Trophoblast cell (in vitro differentiated cells and primary cell): ENCODE measurements at regions not wholly inside any gene's neighbourhood (a gene's known extent, or its start where the extent isn't known, plus 50 kb on each side); places are given as distances from the start of the nearest gene placed in this dataset.

Source experiments
- DNase-seq, 2 donors: peaks; one replicate each; pipeline ENCODE4 v3.0.0-alpha.2; 2016
- H2AFZ ChIP-seq: 2 replicates; pipeline ENCODE4 v1.6.1; 2013; ENCODE audit warnings: low read length, moderate library complexity, mild to moderate bottlenecking; ENCODE audit not compliant: insufficient read depth, poor library complexity
- H2AK5ac ChIP-seq: 2 replicates; pipeline ENCODE4 v1.6.1; 2013; ENCODE audit warnings: mild to moderate bottlenecking, low read length
- H2BK120ac ChIP-seq: 2 replicates; pipeline ENCODE4 v1.6.1; 2013; ENCODE audit warnings: low read length, mild to moderate bottlenecking, moderate library complexity; ENCODE audit not compliant: insufficient read depth, poor library complexity
- H2BK12ac ChIP-seq: 2 replicates; pipeline ENCODE4 v1.6.1; 2013; ENCODE audit warnings: mild to moderate bottlenecking, low read length, moderate library complexity
- H2BK5ac ChIP-seq: 2 replicates; pipeline ENCODE4 v1.6.1; 2013; ENCODE audit warnings: low read length, low read depth, moderate library complexity, mild to moderate bottlenecking; ENCODE audit not compliant: poor library complexity
- H3K14ac ChIP-seq: 2 replicates; pipeline ENCODE4 v1.6.1; 2013; ENCODE audit warnings: mild to moderate bottlenecking, low read length
- H3K18ac ChIP-seq: 2 replicates; pipeline ENCODE4 v1.6.1; 2013; ENCODE audit warnings: mild to moderate bottlenecking, low read length
- H3K23ac ChIP-seq: 2 replicates; pipeline ENCODE4 v1.6.1; 2013; ENCODE audit warnings: low read length
- H3K27ac ChIP-seq: 2 replicates; pipeline ENCODE4 v1.5.1; 2013; ENCODE audit warnings: low read depth, mild to moderate bottlenecking, inconsistent platforms, low read length, moderate library complexity
- H3K27me3 ChIP-seq: 2 replicates; pipeline ENCODE4 v1.6.1; 2013; ENCODE audit warnings: inconsistent platforms, mild to moderate bottlenecking, low read length, moderate library complexity; ENCODE audit not compliant: insufficient read depth
- H3K36me3 ChIP-seq, 2 experiments: 1 replicate in 1 of 2; 2 replicates in 1 of 2; pipeline ENCODE4 v1.6.1; 2013; ENCODE audit warnings: low read length in 2 of 2, mild to moderate bottlenecking in 2 of 2, moderate library complexity in 1 of 2; ENCODE audit not compliant: insufficient read depth in 2 of 2, control insufficient read depth in 1 of 2
- H3K4ac ChIP-seq: 2 replicates; pipeline ENCODE4 v1.6.1; 2013; ENCODE audit warnings: low read depth, mild to moderate bottlenecking, low read length, moderate library complexity
- H3K4me1 ChIP-seq, 2 experiments: 1 replicate in 1 of 2; 2 replicates in 1 of 2; pipeline ENCODE4 v1.6.1; 2013; ENCODE audit warnings: low read length in 2 of 2, mild to moderate bottlenecking in 2 of 2, moderate library complexity in 1 of 2; ENCODE audit not compliant: insufficient read depth in 2 of 2, control insufficient read depth in 1 of 2
- H3K4me2 ChIP-seq: 2 replicates; pipeline ENCODE4 v1.6.1; 2013; ENCODE audit warnings: inconsistent platforms, mild to moderate bottlenecking, low read length, moderate library complexity
- H3K4me3 ChIP-seq: 2 replicates; pipeline ENCODE4 v1.5.1; 2013; ENCODE audit warnings: mild to moderate bottlenecking, low read depth, low read length, inconsistent platforms
- H3K79me1 ChIP-seq: one replicate; pipeline ENCODE4 v1.6.1; 2013; ENCODE audit warnings: low read length
- H3K79me2 ChIP-seq: 2 replicates; pipeline ENCODE4 v1.6.1; 2013; ENCODE audit warnings: low read length, mild to moderate bottlenecking; ENCODE audit not compliant: control insufficient read depth, insufficient read depth, poor library complexity
- H3K9ac ChIP-seq: 2 replicates; pipeline ENCODE4 v1.6.1; 2013; ENCODE audit warnings: mild to moderate bottlenecking, low read length
- H3K9me3 ChIP-seq: 2 replicates; pipeline ENCODE4 v1.6.1; 2013; ENCODE audit warnings: low read depth, mild to moderate bottlenecking, control low read depth, inconsistent platforms, low read length; ENCODE audit not compliant: insufficient read depth
- H4K12ac ChIP-seq: 2 replicates; pipeline ENCODE4 v1.6.1; 2013; ENCODE audit warnings: low read depth, mild to moderate bottlenecking, low read length, moderate library complexity
- H4K8ac ChIP-seq: 2 replicates; pipeline ENCODE4 v1.6.1; 2013; ENCODE audit warnings: low read depth, mild to moderate bottlenecking, low read length, moderate library complexity
- H4K91ac ChIP-seq: one replicate; pipeline ENCODE4 v1.6.1; 2013; ENCODE audit warnings: low read depth, mild to moderate bottlenecking, low read length, moderate library complexity
- WGBS: extraction: QIAGEN DNeasy Blood & Tissue Kit; methylation state at CpG from one replicate; pipeline ENCODE4 v1.1.7; 2013; ENCODE audit warnings: missing lambda C conversion rate; ENCODE audit not compliant: insufficient read length, insufficient coverage; ENCODE audit errors: extremely low coverage; 5-methylcytosine and 5-hydroxymethylcytosine counted together

DNA sequence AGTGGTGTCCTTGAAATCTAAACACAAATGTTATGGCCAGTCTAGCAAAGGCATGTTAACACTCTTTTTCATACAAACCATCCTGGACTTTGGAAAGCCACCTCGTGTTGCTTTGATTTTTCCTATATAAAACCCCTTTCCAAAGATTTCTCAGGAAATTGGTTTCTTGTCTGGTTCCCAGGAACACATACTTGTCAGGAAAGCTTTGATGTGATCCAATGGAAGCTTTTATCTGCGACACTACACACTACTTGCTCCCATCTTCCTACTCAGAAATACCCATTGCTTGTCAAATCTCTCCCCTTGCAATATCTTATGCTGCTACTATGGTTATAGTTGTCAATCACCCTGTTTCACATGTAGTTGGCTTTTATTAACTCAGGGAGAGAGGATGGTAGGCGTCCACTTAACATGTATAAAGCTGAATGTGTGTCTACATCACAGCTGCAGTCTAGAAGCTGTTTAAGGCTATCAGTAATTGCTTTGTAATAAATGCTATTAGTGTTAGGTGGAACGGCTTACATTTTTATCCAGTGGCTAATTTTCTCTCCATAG, 189.6 kb downstream of the GPAM start:
- Histone ChIP-seq H3K23ac (no peak overlapping the region), H4K8ac (no peak overlapping the region), H3K4me1 (no peaks in the 10 kb centered on the region), H2AFZ (no peak overlapping the region), H3K9me3 (no peaks in the 10 kb centered on the region), H3K9ac (no peak overlapping the region), H3K14ac (no peak overlapping the region), H3K18ac (no peak overlapping the region), H2AK5ac (no peak overlapping the region), H3K27me3 (no peaks in the 10 kb centered on the region), H3K4me3 (no peak overlapping the region), H2BK5ac (no peak overlapping the region), H3K4ac (no peak overlapping the region), H4K91ac (no peak overlapping the region), H3K27ac (no peak overlapping the region), H3K36me3 (no peaks in the 10 kb centered on the region), H2BK12ac (no peak overlapping the region), H3K79me1 (no peaks in the 10 kb centered on the region), H3K79me2 (no peaks in the 10 kb centered on the region), H4K12ac (no peak overlapping the region), H3K4me2 (no peak overlapping the region), H2BK120ac (no peak overlapping the region)
- no CpG with 5 or more reads among the region's 4 CpGs for WGBS
- DNase-seq: no peak

DNA sequence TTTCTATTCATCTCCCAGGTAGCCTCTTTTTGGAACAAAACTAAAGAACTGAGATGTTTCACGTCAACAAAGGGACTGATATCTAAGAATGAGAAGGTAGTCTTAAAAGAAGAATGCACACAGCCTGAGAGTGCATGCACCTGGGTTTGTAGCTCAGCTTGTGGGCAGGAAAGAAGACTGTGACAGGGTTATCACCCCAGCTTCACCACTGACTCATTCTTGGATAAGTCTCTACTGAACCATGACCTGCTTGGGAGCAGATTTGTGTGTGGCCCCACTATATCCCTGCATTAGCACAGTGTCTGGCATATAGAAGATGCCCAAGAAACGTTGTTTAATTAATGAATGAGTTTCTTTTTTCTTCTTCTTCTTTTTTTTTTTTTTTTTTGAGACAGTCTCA, 187.5 kb downstream of the GPAM start:
- Histone ChIP-seq H3K27me3 (no peaks in the 10 kb centered on the region), H2AFZ (no peak overlapping the region), H3K4ac (no peak overlapping the region), H3K14ac (no peak overlapping the region), H3K23ac (no peak overlapping the region), H2BK5ac (no peak overlapping the region), H3K36me3 (no peaks in the 10 kb centered on the region), H3K18ac (no peak overlapping the region), H2BK120ac (no peak overlapping the region), H2BK12ac (no peak overlapping the region), H3K79me1 (no peaks in the 10 kb centered on the region), H3K4me3 (no peak overlapping the region), H3K9me3 (no peaks in the 10 kb centered on the region), H4K91ac (no peak overlapping the region), H4K8ac (no peak overlapping the region), H3K9ac (no peak overlapping the region), H3K27ac (no peak overlapping the region), H3K79me2 (no peaks in the 10 kb centered on the region), H2AK5ac (no peak overlapping the region), H3K4me1 (no peaks in the 10 kb centered on the region), H4K12ac (no peak overlapping the region), H3K4me2 (no peak overlapping the region)
- DNase-seq: no peak
- WGBS: no CpG with 5 or more reads among the region's 2 CpGs

DNA sequence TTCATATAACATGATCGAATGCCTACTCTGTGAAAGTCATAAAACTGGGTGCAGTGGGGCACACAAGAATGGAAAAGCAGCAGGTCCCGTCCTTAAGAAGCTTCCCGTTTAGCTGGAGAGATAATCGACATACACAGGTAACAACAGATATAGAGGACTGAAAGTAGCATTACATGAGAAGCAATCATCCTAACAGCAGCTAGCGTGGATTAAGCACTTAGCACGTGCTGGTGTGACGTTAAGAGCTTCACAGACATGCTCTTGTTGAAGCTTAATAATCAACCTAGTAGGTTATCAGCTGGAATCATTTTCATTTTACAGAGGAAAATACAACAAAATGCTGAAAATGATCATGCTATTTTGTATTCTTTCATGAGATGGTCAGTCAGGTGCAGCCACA, 184.8 kb downstream of the GPAM start:
- Histone ChIP-seq H3K18ac (no peak overlapping the region), H4K12ac (no peak overlapping the region), H2BK12ac (no peak overlapping the region), H3K4me2 (no peak overlapping the region), H3K36me3 (no peaks in the 10 kb centered on the region), H3K4me1 (no peaks in the 10 kb centered on the region), H3K14ac (no peak overlapping the region), H3K27me3 (no peaks in the 10 kb centered on the region), H3K9me3 (no peaks in the 10 kb centered on the region), H3K79me1 (no peaks in the 10 kb centered on the region), H3K79me2 (no peaks in the 10 kb centered on the region), H3K9ac (no peak overlapping the region), H3K27ac (no peak overlapping the region), H4K91ac (no peak overlapping the region), H2AK5ac (no peak overlapping the region), H3K4ac (no peak overlapping the region), H3K4me3 (no peak overlapping the region), H4K8ac (no peak overlapping the region), H2BK5ac (no peak overlapping the region), H3K23ac (no peak overlapping the region), H2AFZ (no peak overlapping the region), H2BK120ac (no peak overlapping the region)
- DNase-seq: no peak
- WGBS: no CpG with 5 or more reads among the region's 7 CpGs

DNA sequence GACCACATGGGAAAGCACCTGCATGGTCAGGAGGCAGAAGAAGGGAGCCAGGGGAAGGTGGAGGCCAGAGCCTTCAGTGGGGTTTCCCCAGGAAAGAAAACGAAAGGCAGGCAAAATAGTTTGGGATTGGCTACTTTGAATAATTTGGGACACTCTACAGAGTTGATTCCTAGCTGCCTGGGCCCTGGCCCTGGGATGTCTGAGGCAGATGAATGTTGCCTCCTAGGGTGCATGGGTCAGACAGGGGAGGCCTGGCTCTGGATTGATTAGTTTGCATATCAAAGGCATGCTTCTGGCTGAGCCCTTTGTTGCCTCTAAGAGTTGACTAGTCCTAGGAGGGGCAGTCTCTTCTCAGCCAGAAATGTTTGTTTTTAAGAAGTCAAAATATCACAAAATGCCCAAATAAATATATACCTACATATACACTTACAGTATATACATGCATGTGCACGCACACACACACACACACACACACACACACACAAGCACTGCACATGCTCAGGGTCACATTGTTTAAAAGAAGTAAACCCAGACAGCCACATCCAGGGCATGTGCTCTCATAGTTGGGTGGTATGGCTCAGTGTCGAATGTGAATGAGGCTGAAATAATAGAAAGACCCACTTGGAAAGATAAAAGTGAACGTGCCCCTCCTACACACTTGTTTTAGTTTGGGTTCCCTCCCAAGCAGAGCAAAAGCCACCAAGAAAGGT, 184.2 kb downstream of the GPAM start:
- no peak overlapping the region for H3K9ac ChIP-seq
- H3K4ac ChIP-seq: no peak overlapping the region
- no peaks in the 10 kb centered on the region for H3K79me2 ChIP-seq
- no peaks in the 10 kb centered on the region for H3K79me1 ChIP-seq
- H3K36me3 ChIP-seq: no peaks in the 10 kb centered on the region
- no CpG with 5 or more reads among the region's 4 CpGs for WGBS
- no peak overlapping the region for H3K18ac ChIP-seq
- H3K9me3 ChIP-seq: no peaks in the 10 kb centered on the region
- H3K27me3 ChIP-seq: no peaks in the 10 kb centered on the region
- H4K8ac ChIP-seq: no peak overlapping the region
- no peak for DNase-seq
- H3K4me1 ChIP-seq: no peaks in the 10 kb centered on the region
- no peak overlapping the region for H2AK5ac ChIP-seq
- H2BK5ac ChIP-seq: no peak overlapping the region
- H2AFZ ChIP-seq: no peak overlapping the region
- H3K27ac ChIP-seq: no peak overlapping the region
- no peak overlapping the region for H3K4me2 ChIP-seq
- H4K12ac ChIP-seq: no peak overlapping the region
- no peak overlapping the region for H2BK120ac ChIP-seq
- no peak overlapping the region for H4K91ac ChIP-seq
- no peak overlapping the region for H3K14ac ChIP-seq
- H3K23ac ChIP-seq: no peak overlapping the region
- H2BK12ac ChIP-seq: no peak overlapping the region
- H3K4me3 ChIP-seq: no peak overlapping the region
